Skin of body (tissue), 1 donor: ENCODE measurements at regions not wholly inside any gene's neighbourhood (a gene's known extent, or its start where the extent isn't known, plus 50 kb on each side); places are given as distances from the start of the nearest gene placed in this dataset.

Experiments
- DNase-seq: peaks from one replicate; lab custom pipeline; 2025; lab: John Stamatoyannopoulos, UW

- no peak for DNase-seq
Measured at GRCh38 chr11:70719516-70719915, 321.2 kb downstream of the CTTN start.

GRCh38 chr11:70720281-70720680, 322.0 kb downstream of the CTTN start:
- DNase-seq, result no peak

GRCh38 chr11:70721006-70721405, 322.7 kb downstream of the CTTN start:
- no peak for DNase-seq

- DNase-seq, result no peak
Measured at GRCh38 chr11:70725278-70725677, 326.9 kb downstream of the CTTN start.

GRCh38 chr11:70725739-70726138, 327.4 kb downstream of the CTTN start:
- DNase-seq, result no peak

- no peak for DNase-seq
Measured at GRCh38 chr11:70727021-70727420, 328.7 kb downstream of the CTTN start.

- no peak for DNase-seq
Measured at GRCh38 chr11:70727899-70728620, 329.7 kb downstream of the CTTN start.

- no peak for DNase-seq
Measured at GRCh38 chr11:70729949-70730348, 331.6 kb downstream of the CTTN start.

GRCh38 chr11:70730411-70730810, 332.1 kb downstream of the CTTN start:
- no peak for DNase-seq

GRCh38 chr11:70731271-70732022, 333.1 kb downstream of the CTTN start:
- DNase-seq, result no peak

- DNase-seq, result no peak
Measured at GRCh38 chr11:70732023-70732880, 333.9 kb downstream of the CTTN start.

GRCh38 chr11:70732881-70733196, 334.5 kb downstream of the CTTN start:
- DNase-seq, result no peak

- no peak for DNase-seq
Measured at GRCh38 chr11:70733327-70734325, 335.3 kb downstream of the CTTN start.

GRCh38 chr11:70734379-70734778, 336.1 kb downstream of the CTTN start:
- no peak for DNase-seq

GRCh38 chr11:70734911-70735310, 336.6 kb downstream of the CTTN start:
- no peak for DNase-seq

- no peak for DNase-seq
Measured at GRCh38 chr11:70735976-70736375, 337.6 kb downstream of the CTTN start.

GRCh38 chr11:70736461-70736860, 338.1 kb downstream of the CTTN start:
- no peak for DNase-seq

GRCh38 chr11:70736937-70737640, 338.8 kb downstream of the CTTN start:
- no peak for DNase-seq

GRCh38 chr11:70737816-70738630, 339.7 kb downstream of the CTTN start:
- DNase-seq, result no peak
